HG03175 (cell line): ENCODE measurements at regions not wholly inside any gene's neighbourhood (a gene's known extent, or its start where the extent isn't known, plus 50 kb on each side); places are given as distances from the start of the nearest gene placed in this dataset.

Experiments
- ATAC-seq: cut with Tn5 transposase; IDR thresholded peaks from one replicate; pipeline ENCODE4 v1.9.1; 2021; ENCODE audit warnings: mild to moderate bottlenecking, moderate library complexity; ENCODE audit not compliant: unreplicated experiment

GRCh38 chr3:127105587-127105986, 87.3 kb upstream of the PRR23E start:
- ATAC-seq = no peak

GRCh38 chr3:127106053-127106452, 86.9 kb upstream of the PRR23E start:
- ATAC-seq = no peak

GRCh38 chr3:127106456-127106855, 86.5 kb upstream of the PRR23E start:
- no peak for ATAC-seq

- ATAC-seq = no peak
These were observed 85.9 kb upstream of the PRR23E start for GRCh38 chr3:127107002-127107401.

- ATAC-seq = no peak
These were observed 85.2 kb upstream of the PRR23E start for GRCh38 chr3:127107491-127108375.

- no peak for ATAC-seq
These were observed 84.1 kb upstream of the PRR23E start for GRCh38 chr3:127108796-127109195.

- ATAC-seq = no peak
These were observed 81.8 kb upstream of the PRR23E start for GRCh38 chr3:127110982-127111693.

GRCh38 chr3:127112796-127113570, 79.9 kb upstream of the PRR23E start:
- ATAC-seq = no peak

- ATAC-seq = no peak
These were observed 79.4 kb upstream of the PRR23E start for GRCh38 chr3:127113571-127113891.

GRCh38 chr3:127114337-127115070, 78.4 kb upstream of the PRR23E start:
- ATAC-seq = no peak

GRCh38 chr3:127115691-127116351, 77.1 kb upstream of the PRR23E start:
- no peak for ATAC-seq

- no peak for ATAC-seq
These were observed 74.6 kb upstream of the PRR23E start for GRCh38 chr3:127118366-127118765.

- no peak for ATAC-seq
These were observed 73.1 kb upstream of the PRR23E start for GRCh38 chr3:127119693-127120464.

GRCh38 chr3:127120851-127121647, 71.9 kb upstream of the PRR23E start:
- no peak for ATAC-seq

- no peak for ATAC-seq
These were observed 71.0 kb upstream of the PRR23E start for GRCh38 chr3:127121885-127122284.

- ATAC-seq = no peak
These were observed 69.4 kb upstream of the PRR23E start for GRCh38 chr3:127123533-127123932.

- no peak for ATAC-seq
These were observed 68.8 kb upstream of the PRR23E start for GRCh38 chr3:127124120-127124519.

- no peak for ATAC-seq
These were observed 61.3 kb upstream of the PRR23E start for GRCh38 chr3:127131424-127132170.
